ENCODE measurements at regions not wholly inside any gene's neighbourhood (a gene's known extent, or its start where the extent isn't known, plus 50 kb on each side); places are given as distances from the start of the nearest gene placed in this dataset.
"Not testable (repeated sequence)": the region's sequence is repeated elsewhere in the genome, so short reads cannot be mapped to it uniquely, and the experiment has no call there.

GRCh38 chrX:45553417-45553816, 352.7 kb upstream of the DIPK2B start:
- in situ Hi-C loops (cut with MboI; ENCODE audit: low sequenced_read_pairs): no loop called here

- in situ Hi-C loops (cut with MboI; ENCODE audit: low sequenced_read_pairs): not testable (repeated sequence)
Observed at GRCh38 chrX:45546697-45547096, 346.0 kb upstream of the DIPK2B start.

- in situ Hi-C loops (cut with MboI; ENCODE audit: low sequenced_read_pairs): no loop called here
Observed at GRCh38 chrX:45540181-45540580, 339.5 kb upstream of the DIPK2B start.

- in situ Hi-C loops (cut with MboI; ENCODE audit: low sequenced_read_pairs): no loop called here
Observed at GRCh38 chrX:45537936-45538335, 337.3 kb upstream of the DIPK2B start.

GRCh38 chrX:45527834-45528233, 327.2 kb upstream of the DIPK2B start:
- in situ Hi-C loops (cut with MboI; ENCODE audit: low sequenced_read_pairs): no loop called here

DNA sequence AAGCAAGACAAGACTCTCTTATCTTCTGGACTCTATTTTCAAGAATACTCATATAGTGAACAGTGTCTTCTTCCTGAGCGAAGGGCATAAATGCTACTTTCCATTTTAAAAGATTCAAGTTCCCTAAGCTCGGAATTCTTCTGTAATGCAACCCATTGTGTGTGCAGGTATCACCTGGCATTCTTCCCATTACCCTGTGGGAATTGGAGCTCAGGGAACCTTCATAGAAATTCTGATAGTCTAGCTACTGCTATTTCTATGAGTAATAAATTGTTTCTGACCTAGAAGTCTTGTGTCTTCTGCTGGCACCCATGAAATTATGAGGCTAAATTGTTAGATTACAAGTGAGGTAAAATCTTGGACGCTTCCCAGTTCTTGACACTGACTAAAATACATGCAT, 324.1 kb upstream of the DIPK2B start:
- in situ Hi-C loops (cut with MboI; ENCODE audit: low sequenced_read_pairs): loop anchor here (25.0 kb wide), 2 partner anchors 237 to 862 kb away; no protein-coding TSS in a partner anchor

GRCh38 chrX:45524296-45524695, 323.6 kb upstream of the DIPK2B start:
- in situ Hi-C loops (cut with MboI; ENCODE audit: low sequenced_read_pairs): loop anchor here (25.0 kb wide), 2 partner anchors 238 to 863 kb away; no protein-coding TSS in a partner anchor

DNA sequence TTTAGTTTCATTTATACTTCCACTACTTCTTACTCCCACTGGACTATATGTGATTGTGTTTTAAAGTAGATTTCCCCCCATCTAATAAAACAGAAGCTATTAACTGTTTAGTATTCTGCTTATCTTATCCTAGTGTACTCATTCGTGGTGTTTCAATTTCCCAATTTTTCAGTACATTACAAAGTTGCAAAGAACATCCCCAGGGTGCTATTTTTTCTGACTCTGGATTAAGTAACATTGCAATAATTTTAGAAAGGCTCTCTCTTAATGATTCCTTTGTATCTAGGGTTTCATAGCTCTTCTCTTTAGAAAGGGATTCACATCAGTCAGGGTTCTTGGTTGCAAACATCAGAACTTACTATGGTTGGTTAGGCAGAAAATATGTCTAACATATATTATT, 317.9 kb upstream of the DIPK2B start:
- in situ Hi-C loops (cut with MboI; ENCODE audit: low sequenced_read_pairs): loop anchor here (25.0 kb wide), 2 partner anchors 244 to 869 kb away; no protein-coding TSS in a partner anchor

GRCh38 chrX:45517090-45517973, 316.7 kb upstream of the DIPK2B start:
- in situ Hi-C loops (cut with MboI; ENCODE audit: low sequenced_read_pairs): loop anchor here (25.0 kb wide), 2 partner anchors 245 to 870 kb away; no protein-coding TSS in a partner anchor

DNA sequence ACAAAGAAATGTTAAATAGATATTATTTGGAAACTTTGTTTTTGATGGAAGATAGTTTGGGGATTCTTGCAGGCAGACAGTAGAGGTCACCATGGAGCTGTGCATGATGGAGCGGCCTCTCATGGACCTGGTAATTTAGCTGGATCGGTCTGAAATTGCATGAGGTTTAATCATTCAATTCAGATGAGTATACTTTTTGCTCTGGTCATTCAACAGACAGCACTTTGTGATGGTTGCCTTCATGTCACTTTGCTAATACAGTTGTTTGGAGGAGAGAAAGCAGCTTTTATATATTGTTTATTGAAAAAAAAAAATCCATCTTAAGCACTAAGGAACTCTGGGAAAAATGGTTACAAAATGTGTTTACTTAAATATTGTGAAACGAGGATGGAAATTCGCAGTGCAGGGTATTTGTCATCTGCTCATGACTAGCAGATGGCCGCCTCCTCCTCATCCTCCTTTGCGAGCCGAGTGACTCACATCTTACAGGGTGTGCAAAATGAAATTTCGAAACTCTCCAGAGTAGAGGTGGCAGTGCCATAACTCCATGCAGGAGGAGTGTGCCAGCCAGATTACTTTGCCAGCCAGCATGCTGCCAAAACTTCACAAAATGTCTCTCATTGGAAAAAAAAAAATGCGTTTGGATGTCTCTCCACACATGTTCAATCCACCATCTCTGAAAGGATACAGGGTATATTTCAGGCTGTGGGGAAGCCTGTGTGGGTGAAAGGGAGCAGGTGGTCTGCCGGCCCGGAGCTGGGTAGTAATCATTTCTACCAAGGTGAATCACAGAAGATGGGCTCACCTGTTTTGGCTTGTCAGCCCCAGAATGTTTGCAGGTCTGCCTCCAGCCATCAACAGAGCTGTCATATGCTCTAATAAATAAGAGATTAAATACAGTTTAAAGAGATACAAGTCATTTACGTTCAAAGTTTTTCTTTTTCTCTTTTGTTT, 314.9 kb upstream of the DIPK2B start:
- in situ Hi-C loops (cut with MboI; ENCODE audit: low sequenced_read_pairs): loop anchor here (25.0 kb wide), 2 partner anchors 247 to 872 kb away; no protein-coding TSS in a partner anchor

- in situ Hi-C loops (cut with MboI; ENCODE audit: low sequenced_read_pairs): loop anchor here (25.0 kb wide), 2 partner anchors 249 to 874 kb away; no protein-coding TSS in a partner anchor
Observed at GRCh38 chrX:45513042-45513441, 312.4 kb upstream of the DIPK2B start.

DNA sequence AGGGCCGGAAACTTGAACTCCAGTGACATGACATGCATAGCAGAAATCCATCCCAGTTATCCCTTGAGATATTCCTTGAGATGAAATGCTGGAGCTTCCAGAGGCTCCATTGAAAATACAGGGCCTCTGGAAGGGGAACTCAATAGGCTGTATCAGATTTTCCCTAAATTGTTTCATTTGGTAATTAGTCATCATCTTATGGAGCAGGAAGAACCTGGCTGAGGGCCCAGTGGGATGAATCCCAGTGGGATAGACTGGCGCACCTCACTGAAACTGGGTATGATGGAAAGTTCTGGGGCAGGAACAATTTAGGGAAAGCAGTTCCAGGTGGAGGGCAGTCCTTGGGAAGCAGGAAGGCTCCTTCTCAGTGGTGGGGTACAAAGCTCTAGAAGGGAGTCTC, 307.8 kb upstream of the DIPK2B start:
- in situ Hi-C loops (cut with MboI; ENCODE audit: low sequenced_read_pairs): loop anchor here (25.0 kb wide), 2 partner anchors 254 to 879 kb away; no protein-coding TSS in a partner anchor

GRCh38 chrX:45506149-45506730, 305.6 kb upstream of the DIPK2B start:
- in situ Hi-C loops (cut with MboI; ENCODE audit: low sequenced_read_pairs): loop anchor here (25.0 kb wide), 2 partner anchors 256 to 881 kb away; no protein-coding TSS in a partner anchor

- in situ Hi-C loops (cut with MboI; ENCODE audit: low sequenced_read_pairs): loop anchor here (25.0 kb wide), 2 partner anchors 257 to 882 kb away; no protein-coding TSS in a partner anchor
Observed at GRCh38 chrX:45505214-45505613, 304.5 kb upstream of the DIPK2B start.

- in situ Hi-C loops (cut with MboI; ENCODE audit: low sequenced_read_pairs): loop anchor here (25.0 kb wide), 2 partner anchors 258 to 883 kb away; no protein-coding TSS in a partner anchor
Observed at GRCh38 chrX:45503787-45504362, 303.2 kb upstream of the DIPK2B start.

DNA sequence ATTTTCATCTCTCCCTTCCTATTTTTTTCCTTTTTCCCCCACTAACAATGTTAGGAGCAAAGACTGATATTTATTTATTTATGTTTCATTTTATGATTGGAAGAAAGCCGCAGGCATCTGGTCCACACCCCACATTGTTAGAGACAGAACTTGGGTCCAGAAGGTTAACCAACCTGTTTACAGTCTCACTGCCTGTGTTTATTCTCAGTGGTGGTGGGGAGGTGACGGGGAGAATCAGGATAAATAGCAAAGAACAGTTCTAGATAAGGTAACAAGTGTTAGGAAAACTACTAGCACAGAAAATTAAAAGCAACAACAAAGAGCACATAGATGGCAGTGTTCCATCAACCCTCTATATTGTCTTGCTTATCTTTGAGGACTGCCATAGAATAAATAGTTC, 301.7 kb upstream of the DIPK2B start:
- in situ Hi-C loops (cut with MboI; ENCODE audit: low sequenced_read_pairs): loop anchor here (25.0 kb wide), 2 partner anchors 260 to 885 kb away; no protein-coding TSS in a partner anchor

- in situ Hi-C loops (cut with MboI; ENCODE audit: low sequenced_read_pairs): no loop called here
Observed at GRCh38 chrX:45497290-45497689, 296.6 kb upstream of the DIPK2B start.

- in situ Hi-C loops (cut with MboI; ENCODE audit: low sequenced_read_pairs): no loop called here
Observed at GRCh38 chrX:45485719-45486118, 285.0 kb upstream of the DIPK2B start.

- in situ Hi-C loops (cut with MboI; ENCODE audit: low sequenced_read_pairs): no loop called here
Observed at GRCh38 chrX:45479835-45480422, 279.3 kb upstream of the DIPK2B start.

All from HL-60/S4 (cell line).